Ishikawa (cell line): ENCODE measurements at regions not wholly inside any gene's neighbourhood (a gene's known extent, or its start where the extent isn't known, plus 50 kb on each side); places are given as distances from the start of the nearest gene placed in this dataset.

Experiments
- CREB1 ChIP-seq: IDR thresholded peaks from 2 replicates; pipeline ENCODE4 v1.6.1; 2012; ENCODE audit warnings: low read depth
- EP300 ChIP-seq: IDR thresholded peaks from 2 replicates; pipeline ENCODE4 v1.6.1; 2012; ENCODE audit warnings: borderline replicate concordance
- MAX ChIP-seq: IDR thresholded peaks from 2 replicates; pipeline ENCODE4 v1.6.1; 2012
- RAD21 ChIP-seq: IDR thresholded peaks from 2 replicates; pipeline ENCODE4 v1.6.1; 2012; ENCODE audit warnings: low read depth
- YY1 ChIP-seq: IDR thresholded peaks from 2 replicates; pipeline ENCODE4 v1.6.1; 2012; ENCODE audit warnings: low read depth

- TF ChIP-seq MAX (no peak), EP300 (no peak), CREB1 (no peak), RAD21 (no peak), YY1 (no peak)
Measured at GRCh38 chr4:160716551-160716950, 1447.2 kb downstream of the FSTL5 start.
